GM18861 (cell line): ENCODE measurements at regions not wholly inside any gene's neighbourhood (a gene's known extent, or its start where the extent isn't known, plus 50 kb on each side); places are given as distances from the start of the nearest gene placed in this dataset.

ENCODE experiments used
- ATAC-seq: cut with Tn5 transposase; IDR thresholded peaks from one replicate; pipeline ENCODE4 v1.9.1; 2021; ENCODE audit not compliant: unreplicated experiment

GRCh38 chr13:29909081-29909730, 58.8 kb upstream of the UBL3 start:
- ATAC-seq: no peak

- no peak for ATAC-seq
Measured at GRCh38 chr13:29908416-29909080, 58.1 kb upstream of the UBL3 start.

- ATAC-seq: no peak
Measured at GRCh38 chr13:29907670-29908069, 57.3 kb upstream of the UBL3 start.

- no peak for ATAC-seq
Measured at GRCh38 chr13:29906432-29907011, 56.1 kb upstream of the UBL3 start.

- no peak for ATAC-seq
Measured at GRCh38 chr13:29905845-29906244, 55.4 kb upstream of the UBL3 start.

- ATAC-seq: no peak
Measured at GRCh38 chr13:29903996-29904395, 53.6 kb upstream of the UBL3 start.

- ATAC-seq: no peak
Measured at GRCh38 chr13:29903543-29903942, 53.1 kb upstream of the UBL3 start.

GRCh38 chr13:29902632-29903305, 52.4 kb upstream of the UBL3 start:
- ATAC-seq: no peak

GRCh38 chr13:29901710-29902631, 51.6 kb upstream of the UBL3 start:
- ATAC-seq: no peak
